H1 (cell line): ENCODE measurements at regions not wholly inside any gene's neighbourhood (a gene's known extent, or its start where the extent isn't known, plus 50 kb on each side); places are given as distances from the start of the nearest gene placed in this dataset.

ENCODE experiments used
- CTCF ChIA-PET: fragments of 300-600 bp; sonication (Branson Sonifier 250); formaldehyde crosslinking; loops from one replicate; lab custom pipeline; 2021; ENCODE audit not compliant: partially characterized antibody; lab: Charles Lee
- POLR2A ChIA-PET: fragments of 300-600 bp; sonication (Branson Sonifier 250); formaldehyde crosslinking; loops from one replicate; lab custom pipeline; 2021; ENCODE audit warnings: inconsistent platforms; ENCODE audit not compliant: partially characterized antibody; lab: Charles Lee
- DNase-seq, 2 experiments: peaks; one replicate each; pipeline versions ENCODE4 v3.0.0 to v3.0.0-alpha.2; 2010 to 2022; ENCODE audit warnings: low spot score in 2 of 2, low read depth in 1 of 2, mixed read lengths in 1 of 2
- FAIRE-seq: peaks from 2 replicates; lab custom pipeline; 2011; peaks lifted over from hg19 to GRCh38; lab: Jason Lieb, UNC
- H2AFZ ChIP-seq: 2 replicates; pipeline ENCODE4 v1.8.1; 2012; ENCODE audit warnings: low read length, inconsistent platforms
- H2AK5ac ChIP-seq: 2 replicates; pipeline ENCODE4 v1.6.1; 2013; ENCODE audit warnings: low read depth, low read length
- H2BK120ac ChIP-seq: replicated peaks from 2 replicates; pipeline ENCODE3; 2013; ENCODE audit warnings: low read depth, low read length, inconsistent platforms
- H2BK12ac ChIP-seq: 2 replicates; pipeline ENCODE4 v1.6.1; 2013; ENCODE audit warnings: low read depth, low read length
- H2BK15ac ChIP-seq: 2 replicates; pipeline ENCODE4 v1.6.1; 2013; ENCODE audit warnings: low read length
- H2BK20ac ChIP-seq: 2 replicates; pipeline ENCODE4 v1.6.1; 2013; ENCODE audit warnings: low read length
- H2BK5ac ChIP-seq: 2 replicates; pipeline ENCODE4 v1.6.1; 2013; ENCODE audit warnings: low read depth, low read length
- H3K14ac ChIP-seq: 2 replicates; pipeline ENCODE4 v1.6.1; 2013; ENCODE audit warnings: inconsistent platforms; ENCODE audit not compliant: insufficient read length
- H3K18ac ChIP-seq: 2 replicates; pipeline ENCODE4 v1.6.1; 2013; ENCODE audit warnings: low read length; ENCODE audit errors: extremely low read depth
- H3K23ac ChIP-seq: 2 replicates; pipeline ENCODE4 v1.6.1; 2013; ENCODE audit warnings: inconsistent platforms; ENCODE audit not compliant: insufficient read length
- H3K23me2 ChIP-seq: 2 replicates; pipeline ENCODE4 v1.6.1; 2013; ENCODE audit warnings: low read depth, low read length
- H3K27ac ChIP-seq: 2 replicates; pipeline ENCODE4 v1.6.1; 2011; ENCODE audit warnings: low read depth, low read length, inconsistent platforms
- H3K27me3 ChIP-seq, 4 experiments: replicated peaks in 1 of 4; 1 replicate in 1 of 4; 2 replicates in 3 of 4; pipeline versions ENCODE4 v1.6.1 to v1.8.1; 2011 to 2013; ENCODE audit warnings: low read length in 3 of 4, mild to moderate bottlenecking in 3 of 4, inconsistent platforms in 2 of 4, mixed read lengths in 2 of 4, moderate library complexity in 1 of 4; ENCODE audit not compliant: control insufficient read depth in 3 of 4, insufficient read depth in 3 of 4; ENCODE audit errors: extremely low read depth in 1 of 4
- H3K36me3 ChIP-seq, 4 experiments: 2 replicates each; pipeline versions ENCODE4 v1.6.1 to v1.8.1; 2011 to 2013; ENCODE audit warnings: mild to moderate bottlenecking in 4 of 4, low read length in 3 of 4, moderate library complexity in 2 of 4, control low read depth in 1 of 4, inconsistent platforms in 1 of 4; ENCODE audit not compliant: insufficient read depth in 4 of 4, control insufficient read depth in 2 of 4
- H3K4ac ChIP-seq: replicated peaks from 2 replicates; pipeline ENCODE3; 2013; ENCODE audit warnings: low read length, low read depth, mixed read lengths, inconsistent platforms; ENCODE audit not compliant: insufficient read length
- H3K4me1 ChIP-seq, 4 experiments: replicated peaks in 1 of 4; 1 replicate in 1 of 4; 2 replicates in 3 of 4; pipeline versions ENCODE4 v1.6.1 to v1.8.1; 2011 to 2013; ENCODE audit warnings: low read length in 3 of 4, inconsistent platforms in 2 of 4, mixed read lengths in 1 of 4; ENCODE audit not compliant: insufficient read depth in 4 of 4, control insufficient read depth in 3 of 4
- H3K4me2 ChIP-seq, 2 experiments: 2 replicates each; pipeline versions ENCODE4 v1.6.1 to v1.8.1; 2011 to 2013; ENCODE audit warnings: low read depth in 2 of 2, low read length in 2 of 2, control low read depth in 1 of 2, inconsistent platforms in 1 of 2, mild to moderate bottlenecking in 1 of 2; ENCODE audit not compliant: insufficient read depth in 1 of 2
- H3K4me3 ChIP-seq, 4 experiments: fragments of 200-600, 300-600 bp in 1 of 4; sonication (generic), shearing (Covaris generic), sonication (Bioruptor Twin) in 1 of 4; 2 replicates each; pipeline versions ENCODE4 v1.5.1 to v1.8.1; 2011 to 2016; ENCODE audit warnings: low read length in 4 of 4, low read depth in 3 of 4, control low read depth in 2 of 4, inconsistent platforms in 2 of 4, mild to moderate bottlenecking in 2 of 4, mixed read lengths in 1 of 4, moderate library complexity in 1 of 4; ENCODE audit not compliant: insufficient read depth in 2 of 4; ENCODE audit errors: extremely low read depth in 1 of 4
- H3K56ac ChIP-seq: replicated peaks from 2 replicates; pipeline ENCODE3; 2013; ENCODE audit warnings: low read depth, mild to moderate bottlenecking, mixed read lengths, low read length, inconsistent platforms; ENCODE audit not compliant: insufficient read length
- H3K79me1 ChIP-seq: 2 replicates; pipeline ENCODE4 v1.6.1; 2013; ENCODE audit warnings: low read depth, low read length, control low read depth
- H3K79me2 ChIP-seq, 2 experiments: 2 replicates each; pipeline versions ENCODE4 v1.6.1 to v1.8.1; 2012 to 2013; ENCODE audit warnings: low read length in 2 of 2, mild to moderate bottlenecking in 2 of 2, inconsistent platforms in 1 of 2; ENCODE audit not compliant: insufficient read depth in 2 of 2, control insufficient read depth in 1 of 2
- H3K9ac ChIP-seq, 4 experiments: replicated peaks in 1 of 4; 1 replicate in 1 of 4; 2 replicates in 3 of 4; pipeline versions ENCODE4 v1.6.1 to v1.8.1; 2011 to 2013; ENCODE audit warnings: low read depth in 3 of 4, low read length in 3 of 4, control low read depth in 2 of 4, mild to moderate bottlenecking in 2 of 4, moderate library complexity in 2 of 4, inconsistent platforms in 1 of 4; ENCODE audit errors: extremely low read depth in 1 of 4
- H3K9me3 ChIP-seq, 2 experiments: 2 replicates each; pipeline versions ENCODE4 v1.6.1 to v1.8.1; 2012 to 2013; ENCODE audit warnings: mild to moderate bottlenecking in 2 of 2, moderate library complexity in 2 of 2, control low read depth in 1 of 2, inconsistent platforms in 1 of 2, low read depth in 1 of 2, low read length in 1 of 2, mixed read lengths in 1 of 2; ENCODE audit not compliant: insufficient read depth in 2 of 2
- H4K20me1 ChIP-seq, 2 experiments: replicated peaks in 1 of 2; 2 replicates each; pipeline versions ENCODE3 to v1.8.1; 2011 to 2013; ENCODE audit warnings: inconsistent platforms in 2 of 2, low read length in 2 of 2, mild to moderate bottlenecking in 1 of 2; ENCODE audit not compliant: insufficient read depth in 2 of 2, control insufficient read depth in 1 of 2
- H4K5ac ChIP-seq: 2 replicates; pipeline ENCODE4 v1.6.1; 2013; ENCODE audit warnings: low read length, low read depth, mixed read lengths, inconsistent platforms; ENCODE audit not compliant: insufficient read length
- H4K8ac ChIP-seq: 2 replicates; pipeline ENCODE4 v1.8.0; 2013; ENCODE audit warnings: mild to moderate bottlenecking, moderate library complexity, low read length, inconsistent platforms; ENCODE audit not compliant: insufficient read depth; ENCODE audit errors: extremely low read depth
- H4K91ac ChIP-seq: replicated peaks from 2 replicates; pipeline ENCODE3; 2013; ENCODE audit warnings: low read length, mixed read lengths, inconsistent platforms; ENCODE audit not compliant: insufficient read length
- BCL11A ChIP-seq, 2 experiments: IDR thresholded peaks; one replicate each; pipeline ENCODE4 v1.6.1; 2011; ENCODE audit warnings: low read depth in 2 of 2, low read length in 2 of 2, mild to moderate bottlenecking in 2 of 2
- CTCF ChIP-seq, 3 experiments: IDR thresholded peaks; 1 replicate in 2 of 3; 2 replicates in 1 of 3; pipeline versions ENCODE4 v1.5.1 to v1.6.1; 2011; ENCODE audit warnings: low read length in 3 of 3, mild to moderate bottlenecking in 3 of 3, inconsistent platforms in 2 of 3, low read depth in 1 of 3, moderate library complexity in 1 of 3; ENCODE audit not compliant: insufficient read depth in 1 of 3; ENCODE audit errors: control extremely low read depth in 1 of 3
- EP300 ChIP-seq, 2 experiments: IDR thresholded peaks; 1 replicate in 1 of 2; 2 replicates in 1 of 2; pipeline ENCODE4 v1.6.1; 2011 to 2012; ENCODE audit warnings: low read depth in 2 of 2, low read length in 2 of 2, mild to moderate bottlenecking in 2 of 2, borderline replicate concordance in 1 of 2, inconsistent platforms in 1 of 2, moderate library complexity in 1 of 2
- NANOG ChIP-seq: IDR thresholded peaks from 2 replicates; pipeline ENCODE4 v1.6.1; 2011; ENCODE audit warnings: low read length, low read depth, mild to moderate bottlenecking, inconsistent platforms; ENCODE audit not compliant: insufficient read depth, poor library complexity, severe bottlenecking
- POLR2A ChIP-seq, 2 experiments: IDR thresholded peaks; 1 replicate in 1 of 2; 2 replicates in 1 of 2; pipeline ENCODE4 v1.6.1; 2011; ENCODE audit warnings: low read depth in 2 of 2, low read length in 2 of 2, mild to moderate bottlenecking in 2 of 2; ENCODE audit errors: control extremely low read depth in 1 of 2
- RAD21 ChIP-seq, 2 experiments: IDR thresholded peaks in 1 of 2; conservative IDR thresholded peaks in 1 of 2; 2 replicates each; pipeline ENCODE4 v1.6.1; 2011; ENCODE audit warnings: low read depth in 2 of 2, low read length in 2 of 2, improper control_type of control experiment in 1 of 2, inconsistent platforms in 1 of 2, mild to moderate bottlenecking in 1 of 2, moderate library complexity in 1 of 2
- SRF ChIP-seq: IDR thresholded peaks from 2 replicates; pipeline ENCODE4 v1.6.1; 2011; ENCODE audit warnings: mild to moderate bottlenecking, low read depth, low read length, moderate library complexity
- WGBS, 2 experiments: shearing (Covaris generic) in 1 of 2; methylation state at CpG; one replicate each; pipeline versions ENCODE4 v1.1.6 to v1.1.7; 2013 to 2015; ENCODE audit warnings: low lambda C conversion rate in 2 of 2, mixed read lengths in 2 of 2, inconsistent platforms in 1 of 2, low coverage in 1 of 2, missing lambda C conversion rate in 1 of 2; ENCODE audit not compliant: insufficient replicate concordance in 2 of 2, insufficient coverage in 1 of 2, insufficient read length in 1 of 2; ENCODE audit errors: extremely low coverage in 1 of 2, missing lambda C conversion rate in 1 of 2; 5-methylcytosine and 5-hydroxymethylcytosine counted together

- Histone ChIP-seq H4K20me1 (no peaks in the 10 kb centered on the region), H2AFZ (peak overlapping the region; percentile 91), H3K23ac (no peak overlapping the region), H2AK5ac (no peak overlapping the region), H3K4me3 (no peak overlapping the region), H3K9me3 (no peaks in the 10 kb centered on the region), H2BK12ac (0 out of 2 replicates have a peak overlapping the region, but pooled peaks have one; percentile 10), H3K27me3 (no peaks in the 10 kb centered on the region), H3K79me1 (no peaks in the 10 kb centered on the region), H2BK15ac (no peak overlapping the region), H3K14ac (no peak overlapping the region), H3K9ac (no peak overlapping the region), H3K27ac (no peak overlapping the region), H3K18ac (no peak overlapping the region; the same call in 1 of the 2 replicates), H2BK120ac (no peak overlapping the region), H4K5ac (no peak overlapping the region), H2BK5ac (no peak overlapping the region), H3K36me3 (no peaks in the 10 kb centered on the region; a peak in 1 of 8 replicates), H3K56ac (no peak overlapping the region), H3K4me1 (peaks cover 2 to 11% (median 9%) of the 10 kb centered on the region in 4 experiments), H3K4me2 (no peak overlapping the region), H3K79me2 (no peaks in the 10 kb centered on the region), H4K91ac (no peak overlapping the region), H3K23me2 (no peaks in the 10 kb centered on the region), H3K4ac (no peak overlapping the region), H4K8ac (no peak overlapping the region), H2BK20ac (0 out of 2 replicates have a peak overlapping the region, but pooled peaks have one; percentile 36)
- ChIA-PET CTCF (interaction anchor here (0.6 to 8.3 kb wide), 34 partner anchors 9 to 764 kb away, joined by 3 to 39 read pairs (median 4); no protein-coding TSS in a partner anchor), POLR2A (no interaction called here)
- FAIRE-seq (no peak), DNase-seq (peak in 1 of 2 experiments; percentile 48)
- WGBS, 2 experiments, result 80% methylated on average over 7 of the region's 7 CpGs; no CpG with 5 or more reads in 1 of the 2 experiments
- no peak for TF ChIP-seq BCL11A (IDR thresholded peaks at IDR 0.05; ENCODE audit: low read depth in 2 of 2, low read length in 2 of 2)
- TF ChIP-seq NANOG, result no peak
- TF ChIP-seq EP300 (IDR thresholded peaks at IDR 0.05; ENCODE audit: borderline replicate concordance in 1 of 2, low read depth in 2 of 2, low read length in 2 of 2), result no peak
- TF ChIP-seq RAD21 (IDR thresholded peaks at IDR 0.05 in 1 of 2, conservative IDR thresholded peaks at IDR 0.05 in 1 of 2; ENCODE audit: low read depth in 2 of 2, low read length in 2 of 2), result peak; percentile 53 to 66
- no peak for TF ChIP-seq SRF
- no peak for TF ChIP-seq POLR2A (IDR thresholded peaks at IDR 0.05; ENCODE audit: control extremely low read depth in 1 of 2, low read depth in 2 of 2, low read length in 2 of 2)
- TF ChIP-seq CTCF (IDR thresholded peaks at IDR 0.05; ENCODE audit: control extremely low read depth in 1 of 3, insufficient read depth in 1 of 3, low read depth in 1 of 3, low read length in 3 of 3), result peak; percentile 34 to 46 (median 42); a peak in 3 of 4 replicates
Measured at GRCh38 chr15:69723404-69724096, 270.9 kb downstream of the RPLP1 start.
